Parathyroid adenoma (tissue), 2 donors: ENCODE measurements at regions not wholly inside any gene's neighbourhood (a gene's known extent, or its start where the extent isn't known, plus 50 kb on each side); places are given as distances from the start of the nearest gene placed in this dataset.

Experiments
- H2AFZ ChIP-seq: fragments of 300-600 bp; sonication (generic); one replicate; pipeline ENCODE4 v1.7.0; 2017; ENCODE audit warnings: antibody characterized with exemption, mild to moderate bottlenecking
- H3K27ac ChIP-seq: fragments of 300-600 bp; sonication (generic); one replicate; pipeline ENCODE4 v1.7.0; 2017
- H3K27me3 ChIP-seq: fragments of 300-600 bp; sonication (generic); one replicate; pipeline ENCODE4 v1.7.0; 2017; ENCODE audit warnings: low read length; ENCODE audit not compliant: control insufficient read depth, insufficient read depth
- H3K36me3 ChIP-seq: fragments of 300-600 bp; sonication (generic); one replicate; pipeline ENCODE4 v1.7.0; 2017; ENCODE audit warnings: low read length; ENCODE audit not compliant: control insufficient read depth, insufficient read depth
- H3K4me1 ChIP-seq: fragments of 300-600 bp; sonication (generic); one replicate; pipeline ENCODE4 v1.7.0; 2017; ENCODE audit warnings: control low read depth
- H3K4me2 ChIP-seq: fragments of 300-600 bp; sonication (generic); one replicate; pipeline ENCODE4 v1.7.0; 2017; ENCODE audit warnings: low read length
- H3K4me3 ChIP-seq: fragments of 300-600 bp; sonication (generic); one replicate; pipeline ENCODE4 v1.7.0; 2017; ENCODE audit warnings: low read depth, low read length
- H3K79me2 ChIP-seq: fragments of 300-600 bp; sonication (generic); one replicate; pipeline ENCODE4 v1.7.0; 2017; ENCODE audit warnings: control low read depth
- H3K9ac ChIP-seq: fragments of 300-600 bp; sonication (generic); one replicate; pipeline ENCODE4 v1.7.0; 2017; ENCODE audit warnings: mild to moderate bottlenecking
- H3K9me3 ChIP-seq: fragments of 300-600 bp; sonication (generic); one replicate; pipeline ENCODE4 v1.7.0; 2017; ENCODE audit warnings: low read length; ENCODE audit not compliant: control insufficient read depth
- CTCF ChIP-seq: fragments of 300-600 bp; sonication (generic); IDR thresholded peaks from one replicate; pipeline ENCODE4 v1.7.0; 2017; ENCODE audit warnings: antibody characterized with exemption, mild to moderate bottlenecking
- donor health status: primary hyperparathyroidism.

DNA sequence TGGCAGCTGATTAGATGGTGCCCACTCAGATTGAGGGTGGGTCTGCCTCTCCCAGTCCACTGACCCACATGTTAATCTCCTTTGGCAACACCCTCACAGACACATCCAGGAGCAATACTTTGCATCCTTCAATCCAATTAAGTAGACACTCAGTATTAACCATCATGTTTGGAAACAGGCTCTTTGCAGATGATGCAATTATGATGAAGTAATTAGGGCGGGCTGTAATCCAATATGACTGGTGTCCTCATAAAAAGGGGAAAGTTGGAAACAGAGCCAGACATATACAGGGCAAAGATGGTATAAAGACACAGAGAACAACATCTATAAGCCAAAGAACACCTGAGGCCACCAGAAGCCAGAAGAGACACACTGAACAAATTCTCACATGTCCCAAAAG lies 658.6 kb downstream of the CCSER2 start:
- Histone ChIP-seq H3K27ac (no peak overlapping the region), H3K9me3 (no peaks in the 10 kb centered on the region), H3K36me3 (no peaks in the 10 kb centered on the region), H3K27me3 (no peaks in the 10 kb centered on the region), H3K4me1 (no peaks in the 10 kb centered on the region), H3K9ac (no peak overlapping the region), H3K79me2 (no peaks in the 10 kb centered on the region), H2AFZ (no peak overlapping the region), H3K4me3 (no peak overlapping the region), H3K4me2 (no peak overlapping the region)
- TF ChIP-seq CTCF = no peak

DNA sequence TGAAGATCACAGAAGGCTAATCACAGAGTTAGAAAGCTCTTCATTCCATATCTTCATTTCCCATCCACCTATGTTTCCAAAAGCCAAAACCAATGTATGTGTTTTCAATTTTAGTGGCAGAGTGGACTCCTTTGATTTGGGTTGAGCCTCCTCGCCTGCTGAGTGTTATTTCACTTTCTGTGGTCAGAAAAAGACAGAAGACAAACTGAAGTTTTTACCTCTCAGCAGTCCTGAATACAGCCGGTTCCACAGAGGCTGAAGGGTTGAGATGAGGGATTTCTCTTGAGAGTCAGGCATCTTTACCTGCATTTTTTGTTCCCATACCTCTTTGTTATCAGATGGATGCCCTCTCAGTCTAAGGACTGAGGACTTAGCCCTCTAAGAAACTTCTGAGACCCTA lies 659.6 kb downstream of the CCSER2 start:
- Histone ChIP-seq H3K9ac (no peak overlapping the region), H3K4me2 (no peak overlapping the region), H3K79me2 (no peaks in the 10 kb centered on the region), H3K36me3 (no peaks in the 10 kb centered on the region), H3K4me1 (no peaks in the 10 kb centered on the region), H3K4me3 (no peak overlapping the region), H3K27me3 (no peaks in the 10 kb centered on the region), H3K9me3 (no peaks in the 10 kb centered on the region), H2AFZ (no peak overlapping the region), H3K27ac (no peak overlapping the region)
- TF ChIP-seq CTCF = no peak

DNA sequence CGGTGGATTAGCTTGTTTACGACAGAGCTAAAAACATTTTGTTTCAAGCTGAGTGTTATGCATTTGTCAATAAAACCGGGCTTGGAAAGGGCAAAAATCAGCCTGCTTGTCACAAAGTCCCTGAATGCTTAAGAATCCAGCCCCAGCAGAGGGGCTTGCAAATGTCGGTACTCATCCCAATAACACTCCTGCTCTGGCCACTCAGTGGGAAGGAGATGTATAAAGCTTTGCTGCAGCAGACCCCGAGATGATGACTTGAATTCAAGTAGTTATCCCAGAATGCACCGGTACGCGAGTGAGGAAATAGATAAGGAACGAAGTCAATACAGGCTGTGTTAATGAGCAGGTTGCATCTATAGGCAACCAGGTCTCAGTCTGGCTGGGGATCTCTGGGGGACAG lies 662.3 kb downstream of the CCSER2 start:
- Histone ChIP-seq H3K4me1 (no peaks in the 10 kb centered on the region), H3K27ac (no peak overlapping the region), H3K36me3 (no peaks in the 10 kb centered on the region), H3K4me3 (no peak overlapping the region), H3K9me3 (no peaks in the 10 kb centered on the region), H3K9ac (no peak overlapping the region), H3K79me2 (no peaks in the 10 kb centered on the region), H2AFZ (no peak overlapping the region), H3K27me3 (no peaks in the 10 kb centered on the region), H3K4me2 (no peak overlapping the region)
- TF ChIP-seq CTCF = no peak

- no peak overlapping the region for H3K27ac ChIP-seq
- no peak overlapping the region for H2AFZ ChIP-seq
- H3K9me3 ChIP-seq = no peaks in the 10 kb centered on the region
- H3K27me3 ChIP-seq = no peaks in the 10 kb centered on the region
- H3K36me3 ChIP-seq = no peaks in the 10 kb centered on the region
- no peaks in the 10 kb centered on the region for H3K4me1 ChIP-seq
- TF ChIP-seq CTCF = no peak
- no peak overlapping the region for H3K4me2 ChIP-seq
- no peaks in the 10 kb centered on the region for H3K79me2 ChIP-seq
- H3K9ac ChIP-seq = no peak overlapping the region
- H3K4me3 ChIP-seq = no peak overlapping the region
These were observed 662.9 kb downstream of the CCSER2 start for GRCh38 chr10:84991301-84991700.

GRCh38 chr10:84993251-84994035 lies 665.1 kb downstream of the CCSER2 start:
- H3K4me2 ChIP-seq = no peak overlapping the region

More at GRCh38 chr10:84993251-84994035, 665.1 kb downstream of the CCSER2 start:
- Histone ChIP-seq H3K27ac (no peak overlapping the region), H3K27me3 (no peaks in the 10 kb centered on the region), H2AFZ (no peak overlapping the region), H3K4me3 (no peak overlapping the region), H3K9me3 (no peaks in the 10 kb centered on the region), H3K79me2 (no peaks in the 10 kb centered on the region), H3K9ac (no peak overlapping the region), H3K36me3 (no peaks in the 10 kb centered on the region), H3K4me1 (no peaks in the 10 kb centered on the region)
- no peak for TF ChIP-seq CTCF
